HepG2 (cell line): ENCODE measurements at regions not wholly inside any gene's neighbourhood (a gene's known extent, or its start where the extent isn't known, plus 50 kb on each side); places are given as distances from the start of the nearest gene placed in this dataset.

Experiments
- ATAC-seq: fragments of 200-7000 bp; cut with Tn5 transposase; 3 replicates; pipeline ENCODE4 v1.9.1; 2020; ENCODE audit warnings: mild to moderate bottlenecking, moderate library complexity
- BruUV-seq: library from RNA; stranded (reverse); fragments of 400-500 nt; replicated peaks from 2 replicates; lab custom pipeline; 2021; lab: Mats Ljungman, UMichigan
- CTCF ChIA-PET: fragments of 300-600 bp; formaldehyde crosslinking; extraction: SDS; loops from one replicate; lab custom pipeline; 2021; ENCODE audit warnings: low total read pairs, inconsistent platforms, low intra/inter-chr PET ratio; lab: Yijun Ruan, JAX
- POLR2A ChIA-PET: fragments of 350-600 bp; sonication (Branson Sonifier 250); formaldehyde crosslinking; loops from one replicate; lab custom pipeline; 2020; ENCODE audit warnings: antibody characterized with exemption, inconsistent platforms; lab: Yijun Ruan, JAX
- DNase-seq: peaks from one replicate; pipeline ENCODE4 v3.0.0-alpha.2; 2015; ENCODE audit warnings: low spot score
- FAIRE-seq: peaks from 3 replicates; lab custom pipeline; 2011; peaks lifted over from hg19 to GRCh38; lab: Jason Lieb, UNC
- H2AFZ ChIP-seq: one replicate; pipeline ENCODE4 v1.6.1; 2011; ENCODE audit warnings: low read length, inconsistent platforms
- H3K27ac ChIP-seq: fragments of 300-600 bp; 3 replicates; pipeline ENCODE4 v1.8.0; 2011; ENCODE audit warnings: mixed run types, mild to moderate bottlenecking, mixed read lengths, low read length, inconsistent platforms; ENCODE audit not compliant: insufficient read depth; ENCODE audit errors: extremely low read length
- H3K27me3 ChIP-seq, 2 experiments: fragments of 200-600 bp in 1 of 2; 2 replicates in 1 of 2; 3 replicates in 1 of 2; pipeline versions ENCODE4 v1.6.0 to v1.8.0; 2011; ENCODE audit warnings: low read length in 2 of 2, mild to moderate bottlenecking in 2 of 2, moderate library complexity in 2 of 2, inconsistent platforms in 1 of 2; ENCODE audit not compliant: insufficient read depth in 2 of 2, control insufficient read depth in 1 of 2
- H3K36me3 ChIP-seq, 2 experiments: fragments of 200-600 bp in 1 of 2; replicated peaks in 1 of 2; 2 replicates in 1 of 2; 3 replicates in 1 of 2; pipeline versions ENCODE4 v1.5.1 to v1.8.0; 2011; ENCODE audit warnings: low read length in 2 of 2, inconsistent platforms in 1 of 2; ENCODE audit not compliant: insufficient read depth in 2 of 2, control insufficient read depth in 1 of 2
- H3K4me1 ChIP-seq: 2 replicates; pipeline ENCODE4 v1.5.1; 2012; ENCODE audit warnings: low read length, inconsistent platforms; ENCODE audit not compliant: insufficient read depth
- H3K4me2 ChIP-seq: 2 replicates; pipeline ENCODE4 v1.6.0; 2011; ENCODE audit warnings: low read depth, low read length, inconsistent platforms
- H3K4me3 ChIP-seq, 3 experiments: fragments of 200-600 bp in 1 of 3; sonication (generic), shearing (Covaris generic) in 1 of 3; replicated peaks in 1 of 3; 2 replicates each; pipeline ENCODE4 v1.5.1; 2011 to 2016; ENCODE audit warnings: low read length in 3 of 3, inconsistent platforms in 2 of 3, low read depth in 2 of 3, mild to moderate bottlenecking in 2 of 3, control low read depth in 1 of 3, mixed read lengths in 1 of 3; ENCODE audit not compliant: insufficient read depth in 1 of 3
- H3K79me2 ChIP-seq: one replicate; pipeline ENCODE4 v1.6.1; 2011; ENCODE audit warnings: low read length, inconsistent platforms; ENCODE audit not compliant: insufficient read depth
- H3K9ac ChIP-seq: 2 replicates; pipeline ENCODE4 v1.6.0; 2011; ENCODE audit warnings: mild to moderate bottlenecking, low read depth, low read length, inconsistent platforms; ENCODE audit not compliant: insufficient read depth
- H3K9me3 ChIP-seq: 2 replicates; pipeline ENCODE4 v1.5.1; 2012; ENCODE audit warnings: mild to moderate bottlenecking, low read length
- H4K20me1 ChIP-seq: 2 replicates; pipeline ENCODE4 v1.6.0; 2011; ENCODE audit warnings: inconsistent platforms, mild to moderate bottlenecking, low read length, moderate library complexity; ENCODE audit not compliant: insufficient read depth
- ARNT ChIP-seq: fragments of 450-650 bp; IDR thresholded peaks from 2 replicates; pipeline ENCODE4 v1.6.1; 2017
- NCOR1 ChIP-seq: fragments of 200-600 bp; sonication (generic); IDR thresholded peaks from 2 replicates; pipeline ENCODE4 v1.7.0; 2017; ENCODE audit warnings: antibody characterized with exemption, low read length, borderline replicate concordance
- RFXAP ChIP-seq: sonication (generic); formaldehyde crosslinking; IDR thresholded peaks from 2 replicates; pipeline ENCODE4 v1.4.0; 2020; ENCODE audit warnings: missing genetic modification reagents, borderline replicate concordance
- SCMH1 ChIP-seq: sonication (generic); formaldehyde crosslinking; IDR thresholded peaks from 2 replicates; pipeline ENCODE4 v1.9.0; 2021; ENCODE audit warnings: missing genetic modification reagents, mild to moderate bottlenecking, borderline replicate concordance
- SKI ChIP-seq: fragments of 450-650 bp; IDR thresholded peaks from one replicate; pipeline ENCODE4 v1.6.1; 2018; ENCODE audit warnings: mild to moderate bottlenecking; ENCODE audit not compliant: partially characterized antibody
- TCF7L2 ChIP-seq: IDR thresholded peaks from 2 replicates; pipeline ENCODE4 v1.6.1; 2011; ENCODE audit warnings: mild to moderate bottlenecking, low read depth, low read length, moderate library complexity
- TEAD2 ChIP-seq: sonication (generic); formaldehyde crosslinking; IDR thresholded peaks from 2 replicates; pipeline ENCODE4 v1.9.0; 2021; ENCODE audit warnings: missing genetic modification reagents
- WIZ ChIP-seq: sonication (generic); formaldehyde crosslinking; IDR thresholded peaks from 2 replicates; pipeline ENCODE4 v1.5.1; 2020; ENCODE audit warnings: mild to moderate bottlenecking, missing genetic modification reagents
- ZFP82 ChIP-seq: sonication (generic); formaldehyde crosslinking; IDR thresholded peaks from 2 replicates; pipeline ENCODE4 v1.5.1; 2020; ENCODE audit warnings: mild to moderate bottlenecking, missing genetic modification reagents, borderline replicate concordance
- ZMYM3 ChIP-seq: sonication (generic); formaldehyde crosslinking; IDR thresholded peaks from 2 replicates; pipeline ENCODE4 v1.5.1; 2020; ENCODE audit warnings: mild to moderate bottlenecking, missing genetic modification reagents
- ZSCAN30 ChIP-seq: sonication (generic); formaldehyde crosslinking; IDR thresholded peaks from 2 replicates; pipeline ENCODE4 v1.5.0; 2020; ENCODE audit warnings: mild to moderate bottlenecking, missing genetic modification reagents
- WGBS: methylation state at CpG from one replicate; pipeline ENCODE4 v1.1.6; 2017; ENCODE audit warnings: low lambda C conversion rate; 5-methylcytosine and 5-hydroxymethylcytosine counted together
- in situ Hi-C: cut with HindIII; loops from 2 replicates; pipeline ENCODE4 v1.10.0; 2017; ENCODE audit warnings: low pct_unique_long_range_greater_than_20kb; ENCODE audit not compliant: extremely low pct_ligation_motif_present
- intact Hi-C: fragments of 100-400 bp; cut with micrococcal nuclease; formaldehyde crosslinking; loops from one replicate; pipeline ENCODE4 v1.10.0; 2022; ENCODE audit not compliant: unreplicated experiment
- TF ChIP-seq, protein P1 (sequence below): sonication (generic); formaldehyde crosslinking; IDR thresholded peaks from 2 replicates; pipeline ENCODE4 v1.5.1; 2020; ENCODE audit warnings: missing genetic modification reagents, mild to moderate bottlenecking, borderline replicate concordance
- TF ChIP-seq, protein P2 (sequence below): IDR thresholded peaks from 2 replicates; pipeline ENCODE4 v1.6.1; 2018; ENCODE audit warnings: missing genetic modification reagents, mild to moderate bottlenecking, missing compliant biosample characterization

DNA sequence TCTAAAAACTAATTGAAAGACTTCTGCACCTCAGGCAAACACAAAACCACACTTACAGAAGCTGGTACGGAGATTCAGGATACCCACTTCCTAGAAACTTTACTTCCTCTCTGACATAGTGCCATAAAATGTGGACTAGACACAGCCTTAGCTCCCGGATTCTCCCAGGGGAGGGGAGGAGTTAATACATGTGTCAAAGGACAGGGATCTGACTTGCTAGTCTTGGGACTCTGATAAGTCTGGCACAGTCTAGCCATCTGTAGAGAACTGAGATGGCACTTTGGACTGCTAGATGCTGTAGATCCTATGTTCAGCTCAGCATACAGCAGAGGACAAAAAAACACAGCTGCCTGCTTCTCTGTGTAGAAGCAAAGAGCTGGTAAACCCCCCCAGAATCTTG lies 769.8 kb upstream of the MIR17HG start (continued):
- no peak for TF ChIP-seq ZSCAN30 (CRISPR knock-in tag)
- TF ChIP-seq, protein P1, sequence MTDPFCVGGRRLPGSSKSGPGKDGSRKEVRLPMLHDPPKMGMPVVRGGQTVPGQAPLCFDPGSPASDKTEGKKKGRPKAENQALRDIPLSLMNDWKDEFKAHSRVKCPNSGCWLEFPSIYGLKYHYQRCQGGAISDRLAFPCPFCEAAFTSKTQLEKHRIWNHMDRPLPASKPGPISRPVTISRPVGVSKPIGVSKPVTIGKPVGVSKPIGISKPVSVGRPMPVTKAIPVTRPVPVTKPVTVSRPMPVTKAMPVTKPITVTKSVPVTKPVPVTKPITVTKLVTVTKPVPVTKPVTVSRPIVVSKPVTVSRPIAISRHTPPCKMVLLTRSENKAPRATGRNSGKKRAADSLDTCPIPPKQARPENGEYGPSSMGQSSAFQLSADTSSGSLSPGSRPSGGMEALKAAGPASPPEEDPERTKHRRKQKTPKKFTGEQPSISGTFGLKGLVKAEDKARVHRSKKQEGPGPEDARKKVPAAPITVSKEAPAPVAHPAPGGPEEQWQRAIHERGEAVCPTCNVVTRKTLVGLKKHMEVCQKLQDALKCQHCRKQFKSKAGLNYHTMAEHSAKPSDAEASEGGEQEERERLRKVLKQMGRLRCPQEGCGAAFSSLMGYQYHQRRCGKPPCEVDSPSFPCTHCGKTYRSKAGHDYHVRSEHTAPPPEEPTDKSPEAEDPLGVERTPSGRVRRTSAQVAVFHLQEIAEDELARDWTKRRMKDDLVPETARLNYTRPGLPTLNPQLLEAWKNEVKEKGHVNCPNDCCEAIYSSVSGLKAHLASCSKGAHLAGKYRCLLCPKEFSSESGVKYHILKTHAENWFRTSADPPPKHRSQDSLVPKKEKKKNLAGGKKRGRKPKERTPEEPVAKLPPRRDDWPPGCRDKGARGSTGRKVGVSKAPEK, result no peak

DNA sequence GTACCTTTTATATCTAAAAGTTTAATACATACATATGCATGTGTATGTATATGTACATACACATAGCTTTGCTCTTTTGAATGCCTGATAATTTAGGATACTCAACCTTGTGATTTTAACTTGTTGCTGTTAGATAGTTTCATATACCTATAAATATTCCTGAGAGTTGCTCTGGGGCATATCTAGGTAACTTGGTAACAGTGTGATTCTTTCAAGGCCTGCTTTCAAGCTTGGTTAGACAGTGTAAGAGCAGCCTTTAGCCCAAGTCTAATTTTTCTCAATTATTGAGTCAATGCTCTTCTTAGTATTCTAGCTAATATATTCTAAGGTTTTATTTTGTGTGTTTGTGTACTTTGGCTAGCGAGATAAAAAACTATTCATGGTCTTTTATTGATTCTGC lies 762.1 kb upstream of the MIR17HG start:
- Histone ChIP-seq H2AFZ (no peak overlapping the region), H3K4me3 (no peak overlapping the region), H3K4me2 (no peak overlapping the region), H3K36me3 (no peaks in the 10 kb centered on the region), H3K27ac (no peak overlapping the region), H3K79me2 (no peaks in the 10 kb centered on the region), H3K9ac (no peak overlapping the region), H3K4me1 (no peaks in the 10 kb centered on the region), H4K20me1 (no peaks in the 10 kb centered on the region), H3K27me3 (no peaks in the 10 kb centered on the region), H3K9me3 (peaks cover 49% of the 10 kb centered on the region)
- TF ChIP-seq TCF7L2, result no peak
- TF ChIP-seq RFXAP (CRISPR knock-in tag), result no peak
- no peak for TF ChIP-seq SKI
- TF ChIP-seq WIZ (CRISPR knock-in tag), result no peak
- no peak for TF ChIP-seq ZMYM3
- TF ChIP-seq ZFP82 (CRISPR knock-in tag), result no peak
- TF ChIP-seq, protein P2, sequence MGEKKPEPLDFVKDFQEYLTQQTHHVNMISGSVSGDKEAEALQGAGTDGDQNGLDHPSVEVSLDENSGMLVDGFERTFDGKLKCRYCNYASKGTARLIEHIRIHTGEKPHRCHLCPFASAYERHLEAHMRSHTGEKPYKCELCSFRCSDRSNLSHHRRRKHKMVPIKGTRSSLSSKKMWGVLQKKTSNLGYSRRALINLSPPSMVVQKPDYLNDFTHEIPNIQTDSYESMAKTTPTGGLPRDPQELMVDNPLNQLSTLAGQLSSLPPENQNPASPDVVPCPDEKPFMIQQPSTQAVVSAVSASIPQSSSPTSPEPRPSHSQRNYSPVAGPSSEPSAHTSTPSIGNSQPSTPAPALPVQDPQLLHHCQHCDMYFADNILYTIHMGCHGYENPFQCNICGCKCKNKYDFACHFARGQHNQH (CRISPR knock-in tag), result no peak
- no peak for TF ChIP-seq SCMH1 (CRISPR knock-in tag)
- no peak for TF ChIP-seq NCOR1
- TF ChIP-seq TEAD2, result no peak
- no peak for TF ChIP-seq ARNT
- in situ Hi-C loops, result no loop called here
- FAIRE-seq, result no peak
- ATAC-seq, result no peak
- intact Hi-C loops, result no loop called here
- POLR2A ChIA-PET, result no interaction called here
- CTCF ChIA-PET, result no interaction called here
- DNase-seq, result no peak
- WGBS, result 0% methylated on average over 1 of the region's 1 CpG
- BruUV-seq, result no TSS peak
